GM21723 (cell line): ENCODE measurements at regions not wholly inside any gene's neighbourhood (a gene's known extent, or its start where the extent isn't known, plus 50 kb on each side); places are given as distances from the start of the nearest gene placed in this dataset.
"Not testable (repeated sequence)": the region's sequence is repeated elsewhere in the genome, so short reads cannot be mapped to it uniquely, and the experiment has no call there.

Experiments
- ATAC-seq: cut with Tn5 transposase; IDR thresholded peaks from one replicate; pipeline ENCODE4 v1.9.1; 2021; ENCODE audit warnings: mild to moderate bottlenecking, moderate library complexity; ENCODE audit not compliant: unreplicated experiment

DNA sequence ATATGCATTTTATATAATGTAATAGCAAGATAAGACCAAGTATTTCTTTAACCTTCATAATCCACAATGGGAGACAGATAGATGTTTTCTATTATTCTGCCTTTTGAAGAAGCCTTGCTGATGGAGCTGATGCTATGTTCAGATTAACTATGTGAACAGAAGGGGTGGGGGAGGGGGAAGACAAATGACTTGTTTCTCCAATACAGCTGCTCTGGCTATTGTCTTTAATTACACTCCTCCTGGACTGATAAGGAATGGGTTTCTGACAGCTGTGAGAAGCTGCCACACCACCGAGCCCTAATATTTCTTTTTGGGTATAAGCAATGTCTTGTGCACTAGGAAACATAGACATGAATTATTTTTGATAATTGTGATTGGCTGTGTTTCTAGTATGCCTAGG, 62.0 kb downstream of the CAVIN4 start:
- ATAC-seq, result no peak

GRCh38 chr9:100640447-100641050, 62.7 kb downstream of the CAVIN4 start:
- no peak for ATAC-seq

- ATAC-seq, result no peak
Measured at GRCh38 chr9:100641166-100641565, 63.3 kb downstream of the CAVIN4 start.

GRCh38 chr9:100652850-100653249, 75.0 kb downstream of the CAVIN4 start:
- no peak for ATAC-seq

DNA sequence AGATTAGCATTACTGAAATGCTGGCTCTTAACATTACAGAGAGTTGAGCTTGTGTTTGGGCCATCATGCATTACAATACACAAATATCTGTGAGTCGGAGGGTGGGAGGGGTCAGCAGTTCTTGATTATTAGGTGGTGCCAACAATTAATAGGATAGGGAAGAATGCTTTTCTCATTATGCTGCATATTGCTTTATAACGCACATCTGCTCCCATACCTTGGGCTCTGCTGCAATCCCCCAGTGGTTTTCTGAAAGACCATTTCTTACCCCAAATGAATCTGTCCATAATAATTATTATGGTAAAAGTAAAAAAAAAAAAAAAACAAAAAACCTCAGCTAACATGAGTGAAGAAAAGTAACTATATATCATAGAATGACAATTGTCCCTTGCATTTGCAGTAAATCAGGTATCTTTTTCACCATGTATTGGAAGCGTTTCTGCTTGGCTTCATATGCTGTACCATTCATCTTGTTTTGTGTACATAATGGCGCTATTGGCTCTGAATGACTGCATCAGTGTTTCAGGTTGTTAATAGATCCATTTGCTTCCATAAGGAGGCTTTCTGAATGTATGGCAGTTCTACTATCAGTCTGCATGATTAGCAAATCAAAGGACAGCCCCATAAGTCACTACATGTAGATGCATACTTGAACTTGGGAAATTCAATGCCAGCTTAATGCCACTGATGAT, 75.9 kb downstream of the CAVIN4 start:
- no peak for ATAC-seq

DNA sequence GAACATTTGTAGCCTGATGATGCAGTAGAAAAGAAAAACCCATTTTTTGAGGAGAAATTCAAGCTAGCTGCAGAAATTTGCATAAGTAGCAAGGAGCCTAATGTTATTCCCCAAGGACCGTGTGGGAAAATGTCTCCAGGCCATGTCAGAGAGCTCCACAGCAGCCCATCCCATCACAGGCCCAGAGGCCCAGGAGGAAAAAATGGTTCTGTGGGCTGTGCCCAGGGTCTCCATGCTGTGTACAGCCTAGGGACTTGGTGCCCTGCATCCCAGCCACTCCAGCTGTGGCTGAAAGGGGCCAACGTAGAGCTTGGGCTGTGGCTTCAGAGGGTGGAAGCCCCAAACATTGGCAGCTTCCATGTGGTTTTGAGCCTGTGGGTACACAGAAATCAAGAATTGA, 79.0 kb downstream of the CAVIN4 start:
- not testable (repeated sequence) for ATAC-seq

DNA sequence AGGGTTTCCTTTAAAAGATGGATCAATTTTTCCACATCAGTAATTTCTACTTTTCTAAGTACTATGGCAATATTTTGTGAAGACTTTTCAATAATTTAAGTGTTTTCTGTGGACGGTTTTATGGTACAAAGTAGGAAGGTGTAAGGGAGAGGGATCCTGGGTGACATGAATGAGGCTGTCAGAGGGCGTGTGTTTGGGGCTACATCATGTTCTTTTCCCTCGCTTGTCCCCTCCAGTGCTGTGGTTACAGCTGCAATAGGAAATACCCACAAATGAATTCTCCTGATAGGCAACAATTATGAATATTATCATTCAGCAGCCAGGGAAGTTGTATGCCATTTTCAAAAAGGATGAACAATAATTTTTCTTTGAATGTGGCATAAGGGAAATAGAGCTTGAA, 83.8 kb downstream of the CAVIN4 start:
- ATAC-seq, result no peak

DNA sequence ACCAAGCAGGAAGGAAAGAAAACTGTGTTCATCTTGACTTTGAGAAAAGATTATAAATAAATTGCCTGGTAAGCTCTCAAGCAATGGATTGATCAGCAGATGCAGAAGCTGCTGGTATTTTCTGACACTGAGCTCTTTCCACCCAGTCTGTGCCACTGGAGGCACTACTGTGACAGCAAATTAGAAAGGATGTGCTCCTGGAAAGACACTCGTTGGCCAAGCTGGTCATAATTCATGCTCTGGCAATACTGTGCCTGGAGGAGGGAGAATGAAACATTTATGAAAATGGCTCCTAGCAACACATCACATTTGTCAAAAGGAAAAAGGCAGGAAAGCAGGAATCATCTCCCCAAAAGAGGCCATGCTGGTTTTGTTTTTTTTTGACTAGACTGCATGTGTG, 84.2 kb downstream of the CAVIN4 start:
- no peak for ATAC-seq

DNA sequence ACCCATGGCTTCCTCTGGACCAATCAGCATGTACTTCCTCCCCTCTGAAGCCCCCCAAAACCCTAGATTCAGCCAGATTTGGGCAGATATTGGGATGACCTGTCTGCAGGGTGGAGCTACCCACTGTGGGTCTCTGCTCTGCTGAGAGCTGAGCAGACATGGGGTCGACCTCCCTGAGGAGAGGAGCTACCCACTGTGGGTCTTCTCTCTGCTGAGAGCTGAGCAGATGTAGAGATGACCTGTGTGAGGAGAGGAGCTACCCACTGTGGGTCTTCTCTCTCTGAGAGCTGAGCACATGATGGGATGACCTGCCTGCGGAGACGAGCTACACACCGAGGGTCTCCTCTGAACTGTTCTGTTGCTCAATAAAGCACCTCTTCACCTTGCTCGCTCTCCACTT, 89.6 kb downstream of the CAVIN4 start:
- no peak for ATAC-seq

DNA sequence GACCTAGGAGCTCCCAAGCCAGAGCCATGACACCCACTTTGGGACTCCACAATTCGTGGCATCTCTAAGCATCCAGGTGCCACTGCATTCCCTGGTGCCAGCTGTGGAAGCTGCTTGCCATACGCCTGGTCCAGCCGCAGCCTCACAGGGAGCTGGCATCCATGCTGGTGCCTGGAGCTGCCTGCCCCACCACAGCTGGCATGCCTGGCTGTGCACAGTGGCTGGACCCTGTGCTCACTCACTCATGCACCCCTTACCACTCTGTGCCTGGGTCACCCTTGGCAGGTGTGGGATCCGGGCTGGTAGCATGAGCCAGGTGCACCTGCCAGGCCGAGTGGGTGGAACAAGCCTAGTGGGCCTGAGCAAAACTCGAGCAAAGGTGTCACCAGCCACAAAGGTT, 90.1 kb downstream of the CAVIN4 start:
- no peak for ATAC-seq

- no peak for ATAC-seq
Measured at GRCh38 chr9:100669968-100670367, 92.1 kb downstream of the CAVIN4 start.

DNA sequence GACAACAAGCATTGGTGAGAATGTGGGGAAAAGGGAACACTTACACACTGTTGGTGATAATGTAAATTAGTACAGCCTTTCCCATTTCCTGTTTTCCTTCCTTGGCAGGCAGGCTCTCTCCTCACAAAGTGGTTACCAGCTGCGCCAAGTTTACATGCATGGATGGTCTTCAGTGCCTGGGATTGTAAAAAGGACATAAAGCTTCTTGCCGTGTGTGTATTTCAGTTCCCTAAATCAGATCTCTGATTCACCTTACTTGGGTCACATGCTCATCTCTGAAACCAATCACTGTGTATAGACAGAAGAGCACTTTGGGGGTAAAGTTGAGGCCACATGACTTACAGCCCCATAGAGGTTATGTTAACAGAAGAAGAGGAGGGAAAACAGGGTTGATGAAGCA, 92.8 kb downstream of the CAVIN4 start:
- ATAC-seq, result peak; percentile 82

DNA sequence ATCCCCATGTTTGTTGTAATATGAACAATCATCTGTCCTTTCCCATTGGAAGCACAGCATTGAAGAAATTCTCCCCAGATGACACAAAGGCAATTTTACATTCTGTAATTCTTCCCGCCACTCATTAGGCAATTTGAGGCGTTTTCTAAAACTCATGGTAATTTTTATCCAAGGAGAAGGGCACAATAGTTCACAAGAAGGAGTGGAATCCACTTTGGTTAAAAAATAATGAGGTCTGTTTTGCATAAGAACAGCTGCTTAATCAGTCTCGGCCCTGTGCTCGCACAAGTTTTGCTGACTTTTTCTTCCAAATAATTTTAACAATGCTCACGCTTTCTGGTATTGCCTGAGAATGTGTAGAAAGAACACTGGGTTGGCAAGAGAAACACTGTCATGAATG, 94.0 kb downstream of the CAVIN4 start:
- no peak for ATAC-seq

- ATAC-seq, result no peak
Measured at GRCh38 chr9:100673249-100673648, 95.4 kb downstream of the CAVIN4 start.

GRCh38 chr9:100674419-100675122, 96.7 kb downstream of the CAVIN4 start:
- ATAC-seq, result no peak

DNA sequence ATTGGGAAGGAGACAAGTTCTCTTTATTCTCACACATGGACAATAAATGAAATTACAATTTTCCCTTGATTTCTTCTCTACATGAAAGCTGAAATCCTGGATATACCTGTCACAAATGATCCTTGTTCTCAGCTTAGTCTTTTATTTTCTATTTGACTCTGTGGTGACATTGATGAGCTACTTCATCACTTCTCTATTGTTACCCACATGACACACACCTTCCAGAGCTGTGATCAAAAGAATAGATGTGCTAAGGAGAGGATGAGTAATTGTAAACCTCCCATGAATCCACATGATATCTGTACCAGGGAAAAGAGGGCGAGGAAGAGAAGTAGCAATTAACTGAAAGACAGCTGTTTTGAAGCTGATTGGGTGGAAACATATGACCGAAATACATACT, 102.0 kb downstream of the CAVIN4 start:
- ATAC-seq, result no peak

DNA sequence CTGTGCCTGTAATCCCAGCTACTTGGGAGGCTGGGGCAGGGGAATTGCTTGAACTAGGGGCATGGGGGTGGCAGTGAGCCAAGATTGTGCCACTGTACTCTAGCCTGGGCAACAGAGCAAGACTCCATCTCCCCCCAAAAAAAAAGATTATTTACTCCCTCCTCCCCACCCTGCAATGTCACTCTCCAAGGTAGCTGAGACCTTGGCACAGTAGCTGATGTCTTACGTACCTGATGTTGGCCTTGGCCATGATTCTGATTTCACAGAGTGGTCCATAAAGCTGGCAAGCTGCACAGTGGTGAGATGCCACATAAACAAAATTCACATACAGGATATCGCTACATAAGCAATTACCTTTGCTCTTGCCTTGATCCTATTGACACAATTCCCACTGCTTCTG, 108.5 kb downstream of the CAVIN4 start:
- no peak for ATAC-seq

DNA sequence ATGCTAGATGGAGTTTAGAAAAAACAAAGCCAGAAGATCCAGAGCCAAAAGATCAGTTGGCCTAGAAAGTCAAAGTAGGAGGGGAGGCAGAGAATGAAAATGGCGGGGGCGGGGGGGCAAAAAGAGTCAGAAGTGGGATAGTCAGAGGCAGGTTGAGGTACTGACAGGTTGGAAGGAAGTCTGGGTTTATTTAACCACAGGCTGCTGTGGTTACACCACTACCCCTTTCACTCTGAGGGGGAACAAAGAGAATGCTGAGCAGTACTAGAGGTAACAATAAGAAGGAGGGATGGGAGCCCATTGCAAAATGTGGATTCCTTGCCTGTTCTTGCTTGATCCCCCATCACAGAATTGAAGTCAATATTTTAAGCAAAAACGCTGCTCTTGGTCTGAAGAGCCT, 111.8 kb downstream of the CAVIN4 start:
- ATAC-seq, result peak; percentile 77

- ATAC-seq, result no peak
Measured at GRCh38 chr9:100690438-100690837, 112.6 kb downstream of the CAVIN4 start.

DNA sequence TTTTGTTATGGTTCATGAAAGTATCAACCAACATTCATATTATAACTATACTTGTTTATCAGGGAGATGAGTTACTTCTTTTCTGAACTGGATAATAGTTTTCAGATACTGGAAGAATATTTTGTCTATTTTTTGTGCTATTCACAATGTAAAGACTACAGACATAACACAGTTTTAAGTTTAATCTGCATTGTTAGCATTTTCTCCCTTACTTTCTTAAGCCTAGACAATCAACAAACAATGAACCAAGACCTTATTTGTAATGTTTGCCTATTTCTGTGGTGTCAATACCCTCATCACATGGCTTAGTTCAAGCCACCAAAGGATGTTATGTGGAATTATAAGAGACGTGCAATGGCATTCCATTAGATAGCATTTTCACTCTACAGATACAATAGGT, 119.5 kb downstream of the CAVIN4 start:
- no peak for ATAC-seq

DNA sequence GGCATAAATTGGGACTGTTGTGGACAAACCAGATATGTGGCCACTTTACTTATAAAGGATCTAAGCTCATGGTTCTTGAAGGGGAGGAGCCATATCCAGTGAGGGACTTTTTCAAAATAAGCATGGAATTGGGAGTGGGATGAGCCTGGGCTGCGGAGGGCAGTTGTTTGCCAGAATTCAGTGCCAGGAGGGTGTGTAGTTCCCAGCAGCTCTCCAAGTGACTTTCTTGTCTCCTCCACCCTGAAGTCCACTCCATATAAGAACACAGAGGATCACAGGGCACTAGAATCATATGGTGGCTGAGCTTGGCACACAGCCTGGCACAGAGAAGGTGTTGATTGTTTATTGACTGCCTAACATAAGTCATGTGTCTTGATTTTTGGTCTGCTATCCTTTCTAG, 121.1 kb downstream of the CAVIN4 start:
- ATAC-seq, result no peak

DNA sequence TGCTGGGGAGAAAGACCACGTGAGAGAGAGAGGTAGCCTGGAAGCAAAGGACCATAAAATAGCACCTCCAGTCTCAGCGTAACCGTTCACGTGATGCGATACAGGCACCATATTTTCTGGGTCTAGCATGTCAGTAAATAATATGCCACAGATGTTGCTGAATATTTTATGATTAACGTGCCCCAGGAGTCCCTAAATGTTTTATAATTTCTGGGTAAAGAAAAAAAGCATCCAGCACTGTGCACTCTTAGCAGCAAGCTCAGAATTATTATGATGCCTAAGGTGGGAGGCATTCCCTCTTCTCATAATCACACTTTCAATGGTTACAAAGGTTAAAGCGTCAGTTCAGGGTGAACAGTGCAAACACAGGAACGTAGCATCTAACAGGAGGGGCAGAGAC, 121.8 kb downstream of the CAVIN4 start:
- ATAC-seq, result no peak
